HepG2 (cell line): ENCODE measurements at regions not wholly inside any gene's neighbourhood (a gene's known extent, or its start where the extent isn't known, plus 50 kb on each side); places are given as distances from the start of the nearest gene placed in this dataset.

Experiments used
- ARID5B ChIP-seq: IDR thresholded peaks from 2 replicates; pipeline ENCODE4 v1.4.0; 2020; ENCODE audit warnings: mild to moderate bottlenecking, missing genetic modification reagents
- HMG20A ChIP-seq: IDR thresholded peaks from 2 replicates; pipeline ENCODE4 v1.6.1; 2016; ENCODE audit warnings: borderline replicate concordance
- HOXA7 ChIP-seq: sonication (generic); formaldehyde crosslinking; IDR thresholded peaks from 2 replicates; pipeline ENCODE4 v1.8.1; 2022; ENCODE audit warnings: mild to moderate bottlenecking, missing genetic modification reagents, moderate library complexity
- MEIS2 ChIP-seq: sonication (generic); formaldehyde crosslinking; IDR thresholded peaks from 2 replicates; pipeline ENCODE4 v1.9.0; 2021; ENCODE audit warnings: mild to moderate bottlenecking, missing genetic modification reagents
- MTA1 ChIP-seq: sonication (generic); formaldehyde crosslinking; IDR thresholded peaks from 2 replicates; pipeline ENCODE4 v1.4.0; 2020; ENCODE audit warnings: missing genetic modification reagents, mild to moderate bottlenecking, borderline replicate concordance
- MXD4 ChIP-seq: IDR thresholded peaks from 2 replicates; pipeline ENCODE4 v1.6.1; 2016; ENCODE audit warnings: mild to moderate bottlenecking, missing biosample characterization, missing genetic modification reagents
- RERE ChIP-seq: IDR thresholded peaks from 2 replicates; pipeline ENCODE4 v1.6.1; 2016; ENCODE audit warnings: low read depth, missing genetic modification reagents, missing compliant biosample characterization
- REST ChIP-seq, 2 experiments: IDR thresholded peaks; 2 replicates each; pipeline ENCODE4 v1.6.1; 2011 to 2012; ENCODE audit warnings: low read length in 2 of 2, borderline replicate concordance in 1 of 2, low read depth in 1 of 2, mild to moderate bottlenecking in 1 of 2, moderate library complexity in 1 of 2
- ZFP41 ChIP-seq: sonication (generic); formaldehyde crosslinking; IDR thresholded peaks from 2 replicates; pipeline ENCODE4 v1.4.0; 2020; ENCODE audit warnings: mild to moderate bottlenecking, missing genetic modification reagents, borderline replicate concordance
- ZMAT5 ChIP-seq: sonication (generic); formaldehyde crosslinking; IDR thresholded peaks from 2 replicates; pipeline ENCODE4 v1.5.0; 2020; ENCODE audit warnings: mild to moderate bottlenecking, low read depth, missing genetic modification reagents, borderline replicate concordance
- ZNF530 ChIP-seq: sonication (generic); formaldehyde crosslinking; IDR thresholded peaks from 2 replicates; pipeline ENCODE4 v1.5.0; 2020; ENCODE audit warnings: low read depth, mild to moderate bottlenecking, missing genetic modification reagents
- ZNF644 ChIP-seq: IDR thresholded peaks from 2 replicates; pipeline ENCODE4 v1.6.1; 2016; ENCODE audit warnings: low read depth
- ZNF781 ChIP-seq: sonication (generic); formaldehyde crosslinking; IDR thresholded peaks from 2 replicates; pipeline ENCODE4 v1.5.1; 2020; ENCODE audit warnings: borderline replicate concordance, mild to moderate bottlenecking, missing genetic modification reagents; ENCODE audit errors: not compliant biosample characterization
- ZNF816 ChIP-seq: sonication (generic); formaldehyde crosslinking; IDR thresholded peaks from 2 replicates; pipeline ENCODE4 v1.8.0; 2022; ENCODE audit warnings: missing genetic modification reagents, mild to moderate bottlenecking, borderline replicate concordance

GRCh38 chr9:73031350-73031749, 78.5 kb upstream of the ALDH1A1 start (continued):
- TF ChIP-seq REST (IDR thresholded peaks at IDR 0.05; ENCODE audit: borderline replicate concordance in 1 of 2, low read depth in 1 of 2, low read length in 2 of 2) (no peak), ZMAT5 (CRISPR knock-in tag) (no peak), HMG20A (CRISPR knock-in tag) (peak; percentile 15; the same call in 1 of the 2 replicates), RERE (CRISPR knock-in tag) (no peak), ZNF644 (CRISPR knock-in tag) (0 out of 2 replicates have a peak, but pooled peaks have one; percentile 38), ZNF530 (CRISPR knock-in tag) (no peak), ZNF816 (CRISPR knock-in tag) (no peak), HOXA7 (CRISPR knock-in tag) (no peak), ARID5B (CRISPR knock-in tag) (peak; percentile 58), ZFP41 (CRISPR knock-in tag) (no peak), MXD4 (CRISPR knock-in tag) (no peak), MEIS2 (CRISPR knock-in tag) (no peak), ZNF781 (no peak), MTA1 (no peak)
